Activated CD8-positive, alpha-beta memory T cell treated with anti-CD3 and anti-CD28 coated beads, Interleukin-2, amount 50 U/mL, for 48 hours (primary cell): ENCODE measurements at regions not wholly inside any gene's neighbourhood (a gene's known extent, or its start where the extent isn't known, plus 50 kb on each side); places are given as distances from the start of the nearest gene placed in this dataset.
"Not testable (repeated sequence)": the region's sequence is repeated elsewhere in the genome, so short reads cannot be mapped to it uniquely, and the experiment has no call there.

Experiments used
- DNase-seq: peaks from one replicate; pipeline ENCODE4 v3.0.0-alpha.2; 2020

DNA sequence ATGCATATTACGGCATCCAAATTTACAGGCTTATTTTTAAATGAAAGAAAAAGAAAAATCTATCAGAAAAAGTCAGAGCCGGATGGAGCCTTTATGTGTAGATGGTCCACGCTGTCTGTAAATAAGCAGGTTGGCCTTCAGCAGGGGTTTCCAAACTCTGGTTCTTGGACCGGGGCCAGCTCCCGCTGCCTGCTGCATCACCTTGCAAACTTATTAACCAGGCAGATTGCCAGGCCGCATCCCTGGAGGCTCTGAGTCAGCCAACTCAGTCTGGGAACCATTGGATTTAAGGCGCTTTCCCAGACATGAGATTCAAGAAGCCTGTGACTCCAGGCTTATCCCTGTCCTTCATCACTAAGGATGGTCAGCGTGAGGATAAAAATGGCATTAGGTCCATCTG, 212.4 kb downstream of the OPA1 start:
- no peak for DNase-seq

DNA sequence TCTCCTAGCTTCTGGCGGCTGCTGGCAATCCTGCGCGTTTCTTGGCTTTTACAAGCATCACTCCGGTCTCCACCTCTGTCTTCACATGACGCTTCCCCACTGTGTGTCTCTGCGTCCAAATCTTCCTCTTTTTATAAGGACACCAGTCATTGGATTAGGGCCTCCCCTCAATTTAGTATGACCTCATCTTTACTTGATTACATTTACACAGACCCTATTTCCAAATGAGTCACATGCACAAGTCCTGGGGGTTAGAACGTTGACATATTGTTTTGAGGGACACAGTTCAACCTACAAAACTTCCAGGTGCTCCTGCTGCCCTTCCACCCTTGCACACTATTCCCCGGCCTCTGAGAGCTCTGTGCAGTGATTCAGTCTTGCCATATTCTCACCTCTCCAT, 215.3 kb downstream of the OPA1 start:
- DNase-seq: no peak

DNA sequence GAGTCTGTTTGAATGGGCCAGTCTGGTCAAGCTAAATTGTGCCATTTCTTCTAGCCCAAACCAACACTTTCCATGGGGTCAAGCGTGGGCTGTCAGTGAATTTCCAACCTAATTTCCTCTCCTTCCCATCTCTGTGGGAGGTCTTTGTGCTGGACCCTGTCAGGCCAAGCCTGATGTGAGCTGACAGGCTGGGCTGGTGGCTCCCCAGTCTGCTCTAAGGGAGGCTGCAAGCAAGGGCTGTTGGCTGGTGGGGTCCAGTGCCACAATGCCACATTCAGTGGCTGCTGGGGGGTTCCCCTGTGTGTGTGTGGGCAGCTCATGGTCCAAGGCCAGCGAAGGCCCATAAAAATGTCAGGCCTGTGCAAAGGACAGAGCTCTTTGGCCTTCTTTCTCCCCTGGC, 216.1 kb downstream of the OPA1 start:
- DNase-seq: no peak

DNA sequence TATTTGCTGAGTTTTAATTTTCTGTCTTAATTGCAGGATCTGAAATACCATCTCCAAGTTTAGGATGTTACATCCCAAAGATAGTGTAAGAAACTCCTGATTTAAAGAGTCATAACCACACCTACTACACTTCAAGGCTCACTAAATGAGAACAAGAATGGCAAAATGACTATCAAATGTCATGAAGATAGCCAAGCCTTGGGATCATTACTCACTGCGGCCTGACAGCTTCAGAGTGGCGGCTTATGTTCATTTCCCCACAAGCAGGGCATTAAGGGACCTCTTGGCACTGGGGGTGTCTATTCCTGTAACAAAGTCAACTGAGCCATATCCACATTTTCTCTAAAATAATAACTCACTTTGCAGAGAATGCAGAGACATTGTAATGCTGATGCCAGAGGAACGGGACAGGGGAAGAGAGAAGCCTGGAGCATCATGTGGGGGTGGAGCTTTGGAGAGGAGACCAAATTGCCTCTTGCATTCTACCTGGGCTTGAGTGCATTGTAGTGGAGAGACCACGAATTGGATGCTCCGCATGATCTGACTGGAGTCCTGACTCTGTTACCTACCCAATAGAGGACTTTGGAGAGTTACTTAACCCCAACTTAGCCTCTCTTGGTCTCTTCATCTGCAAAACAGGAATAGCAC, 219.2 kb downstream of the OPA1 start:
- DNase-seq: peak; percentile 6

DNA sequence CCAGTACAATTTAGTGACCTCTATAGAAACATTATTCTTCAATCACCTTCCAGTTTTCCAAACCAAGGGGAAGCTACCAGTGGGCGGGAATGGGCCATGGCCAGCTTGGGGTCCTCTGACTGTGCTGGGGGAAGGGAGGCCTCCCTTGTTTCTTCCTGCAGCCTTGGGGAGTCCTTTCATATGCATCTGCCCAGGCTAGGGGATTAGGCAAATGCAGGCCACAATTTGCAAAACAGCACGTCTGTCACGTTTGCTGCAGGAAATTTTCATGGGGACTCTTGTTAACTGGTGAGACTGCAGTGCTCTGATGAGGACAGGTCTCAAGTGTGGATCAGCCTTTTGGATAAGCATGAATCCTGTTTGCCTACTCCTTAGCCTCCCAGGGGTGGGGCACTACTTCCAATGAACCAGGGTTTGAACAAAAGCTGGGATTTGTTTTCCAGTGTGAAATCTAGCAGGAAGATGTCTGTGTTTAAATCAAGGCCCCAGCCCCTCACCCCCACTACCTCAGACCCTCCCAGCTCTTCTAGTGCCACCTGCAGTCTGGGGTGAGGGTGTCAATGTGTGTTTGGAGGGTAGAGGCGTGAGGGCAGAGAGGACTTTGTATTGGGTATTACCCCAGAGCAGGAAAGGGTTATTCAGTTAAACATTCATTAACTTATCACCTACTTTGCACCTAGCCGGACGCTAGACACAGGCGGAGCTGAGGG, 219.9 kb downstream of the OPA1 start:
- DNase-seq: peak; percentile 4

DNA sequence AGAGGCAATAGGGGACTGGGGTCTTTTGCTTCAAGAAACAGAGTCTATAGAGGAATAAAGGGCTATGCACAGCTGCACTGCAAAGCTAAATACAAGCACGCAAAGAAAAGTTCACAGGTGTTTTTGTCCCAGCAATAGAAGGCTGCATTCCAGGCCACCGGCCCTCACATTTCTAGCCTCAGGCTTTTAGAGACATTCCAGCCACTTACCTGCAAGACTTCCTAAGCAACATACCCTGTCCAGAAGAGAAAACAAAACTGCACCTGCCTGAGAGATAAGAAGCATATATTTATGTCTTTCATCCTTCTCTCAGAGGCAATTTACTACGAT, 220.5 kb downstream of the OPA1 start:
- peak; percentile 26 for DNase-seq

DNA sequence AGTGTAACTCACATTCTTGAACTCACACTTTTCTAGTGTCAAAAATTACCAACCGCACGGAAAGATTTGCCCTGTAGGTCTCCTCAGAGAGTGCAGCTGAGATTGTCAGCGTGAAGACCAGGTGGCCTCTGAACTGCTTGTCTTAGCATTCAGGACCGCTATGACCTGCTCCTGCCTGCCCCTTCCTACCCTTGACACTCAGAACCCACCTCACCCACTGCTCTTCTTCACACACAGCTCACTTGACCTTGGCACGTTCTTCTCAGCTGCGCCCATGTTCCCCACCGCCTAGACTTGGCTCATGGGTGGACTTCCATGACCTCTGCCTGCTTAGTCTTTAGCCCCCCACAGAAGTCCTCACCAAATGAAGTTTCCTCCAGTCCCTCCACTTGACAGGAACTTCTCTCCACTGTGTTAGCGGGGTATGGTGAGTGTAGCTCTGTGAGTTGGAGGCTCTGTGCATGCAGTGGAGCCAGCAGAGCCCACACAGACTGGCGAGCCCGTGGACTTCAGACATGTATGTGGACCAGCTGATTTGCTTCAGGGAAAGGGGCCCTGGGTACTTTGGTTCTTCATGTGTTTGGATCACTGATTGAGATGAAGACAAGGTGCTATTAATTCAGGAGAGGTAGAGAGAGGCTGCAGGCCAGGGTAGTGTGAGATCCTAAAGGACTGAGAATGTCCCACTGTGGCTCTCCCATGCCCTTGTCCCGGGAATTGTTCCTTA, 221.3 kb downstream of the OPA1 start:
- peak; percentile 30 for DNase-seq

DNA sequence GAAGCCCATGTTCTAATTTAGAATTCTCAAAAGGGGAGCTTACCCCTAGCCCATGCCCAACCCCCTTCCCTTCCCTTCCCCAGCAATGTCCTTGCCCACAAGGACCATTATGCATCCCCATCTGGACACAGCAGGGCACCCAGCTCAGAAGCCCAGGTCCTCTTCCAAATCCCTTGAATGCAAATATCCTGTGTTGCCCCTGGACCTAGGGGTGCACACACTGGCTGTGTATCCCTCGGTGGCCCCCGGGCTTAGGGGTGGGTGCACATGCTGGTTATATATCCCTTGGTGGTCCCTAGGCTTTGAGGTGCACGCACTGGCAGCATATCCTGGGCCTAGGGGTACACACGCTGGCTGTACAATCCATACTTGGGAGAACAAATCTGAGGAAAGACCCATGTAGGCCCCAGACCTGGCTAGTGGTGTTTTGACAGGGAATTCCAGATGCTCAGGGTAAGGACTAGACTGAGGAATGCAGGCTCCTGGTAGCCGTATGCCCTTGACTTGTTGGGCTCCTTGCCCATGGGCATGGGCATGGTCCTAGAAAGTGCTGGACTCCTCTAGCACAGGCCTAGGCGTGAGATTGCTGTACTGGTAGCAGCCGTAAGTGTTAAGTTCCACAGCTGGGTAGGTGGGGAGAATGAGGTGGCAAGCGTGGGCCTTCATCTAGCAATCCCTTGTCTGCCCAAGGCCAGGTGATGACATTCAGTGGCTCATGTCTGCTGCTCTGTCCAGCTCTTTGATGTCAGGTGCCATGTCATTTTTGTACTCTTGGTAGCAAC, 222.4 kb downstream of the OPA1 start:
- DNase-seq: no peak

DNA sequence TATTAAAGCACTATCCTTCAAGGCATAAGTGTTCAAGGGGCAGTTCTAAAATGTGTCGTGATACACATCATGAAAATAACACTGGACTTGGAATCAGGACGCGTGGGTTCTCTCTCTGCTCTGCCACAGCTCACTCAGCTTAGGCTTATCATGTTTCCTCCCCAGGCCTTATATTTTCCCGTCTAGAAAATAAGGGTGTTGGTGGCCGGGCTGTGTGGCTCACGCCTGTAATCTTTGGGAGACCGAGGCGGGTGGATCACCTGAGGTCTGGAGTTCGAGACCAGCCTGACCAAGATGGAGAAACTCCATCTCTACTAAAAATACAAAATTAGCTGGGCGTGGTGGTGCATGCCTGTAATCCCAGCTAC, 223.0 kb downstream of the OPA1 start:
- no peak for DNase-seq

DNA sequence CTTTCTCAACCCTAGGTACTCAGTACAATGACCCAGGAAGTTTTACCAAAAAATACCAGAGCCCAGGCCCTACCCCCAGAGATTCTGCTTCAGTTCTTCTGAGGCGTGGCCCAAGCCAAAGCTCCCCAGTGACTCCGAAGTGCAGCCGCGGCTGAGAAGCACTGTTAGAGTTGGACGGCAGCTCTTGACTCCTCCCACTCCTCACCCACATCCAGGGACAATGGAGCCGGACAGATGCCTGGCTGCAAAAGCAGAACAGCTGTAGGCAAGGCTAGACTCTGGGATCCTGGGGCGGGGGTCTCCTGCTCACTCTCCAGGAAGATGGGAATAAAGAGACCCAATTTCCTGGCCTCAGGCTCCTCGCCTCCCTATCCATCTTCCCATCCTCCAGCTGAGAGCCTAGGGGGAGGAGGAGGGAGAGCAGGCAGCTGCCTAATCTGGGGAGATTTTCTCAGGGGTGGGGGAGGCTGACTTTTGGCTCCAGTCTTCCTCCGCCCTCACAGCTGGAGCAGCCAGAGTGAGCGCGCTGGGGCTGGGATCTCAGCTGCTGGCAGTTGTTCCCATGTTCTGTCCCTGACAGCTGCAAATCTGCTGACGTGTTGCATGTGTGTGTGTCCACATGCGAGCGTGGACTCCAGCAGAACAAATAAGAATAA, 223.8 kb downstream of the OPA1 start:
- no peak for DNase-seq

DNA sequence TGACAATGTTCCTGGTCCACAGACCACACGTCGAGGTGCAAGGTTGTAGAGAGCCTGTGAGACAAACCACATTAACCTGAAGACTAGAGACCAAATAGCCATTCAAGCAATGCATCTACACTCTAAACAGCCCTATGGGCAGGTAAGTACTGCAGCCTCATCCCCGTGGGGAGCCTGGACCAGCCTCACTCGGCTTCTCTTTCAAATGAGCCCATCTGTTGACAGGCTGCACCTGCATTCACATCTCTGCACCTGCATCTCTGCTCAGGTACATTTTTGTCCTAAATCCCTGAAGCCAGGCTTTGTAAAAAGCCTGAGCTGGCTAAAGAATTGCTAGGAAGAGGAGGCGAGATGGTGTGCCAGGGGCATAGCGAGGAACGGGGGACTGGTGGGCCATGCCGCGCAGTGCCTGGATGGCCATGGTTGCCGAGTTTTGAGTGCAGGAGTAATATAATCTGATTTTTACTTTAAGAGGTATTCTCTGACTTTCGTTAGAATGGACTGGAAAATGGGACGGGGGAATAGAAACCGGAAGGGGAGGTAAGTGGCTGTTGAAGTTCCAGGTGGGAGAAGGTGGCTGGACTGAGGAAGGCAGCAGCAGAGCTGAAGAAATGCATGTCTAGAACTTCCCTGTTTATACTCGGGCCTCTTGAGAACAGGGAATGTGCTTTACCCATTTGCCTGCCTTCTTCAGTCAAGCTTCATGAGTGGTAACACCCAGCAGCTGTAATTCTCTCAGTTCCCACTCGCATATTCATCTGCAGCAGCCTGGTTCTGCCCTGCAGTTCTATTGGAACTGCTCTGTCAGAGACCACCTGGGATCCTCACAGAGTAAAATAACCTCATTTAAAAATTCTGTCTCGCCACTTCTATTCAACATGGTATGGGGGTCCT, 226.4 kb downstream of the OPA1 start:
- DNase-seq: no peak

DNA sequence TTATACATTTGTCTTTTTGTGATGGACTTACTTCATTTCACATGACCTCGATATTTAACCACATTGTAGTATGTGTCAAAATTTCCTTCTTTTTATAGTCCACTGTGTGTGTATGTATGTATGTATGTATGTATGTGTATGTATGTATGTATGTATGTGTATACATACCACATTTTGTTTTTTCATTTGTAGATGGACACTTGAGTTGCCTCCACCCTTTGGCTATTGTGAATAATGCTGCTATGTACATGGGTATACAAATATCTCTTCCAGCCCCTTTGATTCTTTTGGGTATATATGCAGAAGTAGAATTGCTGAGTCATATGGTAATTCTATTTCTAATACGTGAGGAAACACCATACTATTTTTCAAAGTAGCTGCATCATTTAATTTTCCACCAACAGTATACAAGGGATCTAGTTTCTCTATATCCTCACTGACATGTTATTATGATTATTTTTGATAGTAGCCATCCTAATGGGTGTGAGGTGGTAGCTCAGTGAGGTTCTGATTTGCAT, 228.2 kb downstream of the OPA1 start:
- DNase-seq: no peak

DNA sequence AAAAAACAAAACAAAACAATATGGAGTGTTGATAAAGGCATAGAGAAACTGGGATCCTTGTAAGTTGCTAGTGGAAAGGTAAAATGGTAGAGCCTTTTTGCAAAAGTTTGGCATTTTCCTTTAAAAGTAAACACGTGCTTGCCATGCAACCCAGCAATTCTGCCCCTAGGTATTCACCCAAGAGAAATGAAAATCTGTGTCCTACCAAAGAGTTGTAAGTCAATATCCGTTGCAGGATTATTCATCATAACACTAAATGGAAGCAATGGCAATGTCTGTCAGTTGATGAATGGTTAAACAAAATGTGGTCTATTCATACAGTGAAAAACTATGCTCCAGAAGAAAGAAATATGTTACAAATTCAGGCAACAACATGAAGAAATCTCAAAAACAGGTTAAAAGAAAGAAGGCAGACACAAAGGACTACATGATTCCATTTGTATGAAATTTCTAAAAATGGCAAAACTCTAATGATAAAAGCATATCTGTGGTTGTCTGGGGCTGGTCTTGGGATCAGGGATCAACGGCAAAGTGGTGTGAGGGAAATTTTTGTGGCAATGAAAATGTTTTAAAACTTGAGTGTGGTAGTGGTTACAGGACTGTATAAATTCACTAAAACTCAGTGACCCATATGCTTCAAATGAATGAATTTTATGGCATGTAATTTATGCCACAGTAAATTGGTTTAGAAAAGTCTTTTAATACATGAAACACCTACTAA, 229.6 kb downstream of the OPA1 start:
- DNase-seq: no peak

DNA sequence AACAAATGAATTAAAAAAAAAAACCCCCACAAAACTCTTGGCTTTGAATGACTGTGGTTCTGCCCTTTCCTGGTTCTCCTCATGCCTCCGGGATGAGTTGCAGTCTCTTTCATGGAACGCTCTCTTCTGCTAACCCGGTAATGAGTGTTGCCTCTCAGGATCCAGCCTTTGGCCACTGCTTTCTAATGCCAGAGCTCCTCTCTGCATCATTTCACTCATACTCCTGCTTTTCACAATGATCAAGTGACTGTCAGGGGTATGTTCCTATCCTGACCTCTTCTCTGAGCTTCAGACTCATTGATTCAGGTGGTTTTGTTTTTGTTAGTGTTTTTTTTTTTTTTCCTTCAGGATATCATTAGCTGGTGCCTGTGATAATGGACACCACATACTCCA, 230.2 kb downstream of the OPA1 start:
- not testable (repeated sequence) for DNase-seq

DNA sequence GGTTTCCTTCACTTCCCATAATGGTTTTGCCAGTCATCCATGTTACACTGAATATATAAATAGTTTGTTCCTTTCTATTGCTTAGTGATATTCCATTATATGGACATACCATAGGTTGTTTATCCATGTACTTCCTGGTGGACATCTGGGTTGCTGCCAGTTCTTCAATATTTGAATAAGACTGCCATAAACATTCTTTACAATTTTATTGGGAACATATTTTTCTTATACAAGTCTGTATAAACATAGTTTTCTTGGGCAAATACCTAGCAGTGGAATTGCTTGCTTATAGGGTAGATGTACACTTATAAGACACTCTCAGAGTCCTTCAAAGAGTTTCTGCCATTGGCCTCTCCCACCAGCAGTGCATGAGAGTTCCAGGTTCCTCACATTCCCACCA, 231.4 kb downstream of the OPA1 start:
- no peak for DNase-seq

DNA sequence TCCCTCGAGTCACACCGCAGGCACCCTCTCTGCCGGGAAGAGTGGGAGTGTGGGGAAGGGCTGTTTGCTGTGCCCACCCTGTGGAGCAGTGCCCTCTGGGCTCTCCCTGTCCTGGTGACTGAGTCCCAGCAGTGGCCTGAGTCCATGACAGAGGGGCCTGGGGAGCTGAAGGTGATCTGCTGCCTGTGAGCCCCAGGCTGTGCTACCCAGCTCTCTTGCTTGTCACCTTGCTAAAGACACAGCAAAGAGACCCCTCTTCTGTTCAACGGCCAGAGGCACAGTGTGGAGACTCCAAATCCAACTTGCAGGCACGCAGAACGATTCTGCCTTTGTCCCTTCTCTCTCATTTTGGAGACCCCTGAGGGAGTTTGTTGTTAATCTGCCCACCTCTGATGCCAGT, 232.6 kb downstream of the OPA1 start:
- no peak for DNase-seq

DNA sequence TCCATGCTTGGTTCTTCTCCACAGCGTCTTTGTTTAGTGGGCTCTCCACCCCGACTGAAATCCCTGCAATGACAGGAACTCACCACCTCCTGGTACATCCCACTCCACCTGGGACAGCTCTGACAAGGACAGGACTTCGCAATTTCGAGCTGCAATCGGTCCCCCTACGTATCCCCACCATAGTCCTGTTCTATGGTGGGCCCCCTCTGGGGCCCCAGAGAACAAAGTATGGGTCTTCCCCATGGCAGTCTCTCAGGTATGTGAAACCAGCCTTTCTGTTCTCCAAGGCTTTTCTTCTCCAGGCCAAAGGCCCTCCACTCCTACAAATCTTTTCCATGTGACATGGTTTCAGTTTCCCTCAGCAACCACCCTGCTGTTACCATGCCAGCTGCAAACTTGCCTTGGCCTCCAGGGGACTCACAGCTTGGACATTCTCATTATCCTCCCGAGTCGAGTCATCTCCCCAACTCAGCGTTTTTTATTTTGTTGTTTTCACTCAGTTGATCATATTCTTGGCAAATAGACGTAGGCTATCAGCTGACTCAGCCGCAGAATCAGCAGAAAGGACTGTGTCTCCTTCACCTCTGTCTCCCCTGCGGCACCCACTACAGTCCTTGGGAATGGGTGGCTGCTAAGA, 233.3 kb downstream of the OPA1 start:
- no peak for DNase-seq

DNA sequence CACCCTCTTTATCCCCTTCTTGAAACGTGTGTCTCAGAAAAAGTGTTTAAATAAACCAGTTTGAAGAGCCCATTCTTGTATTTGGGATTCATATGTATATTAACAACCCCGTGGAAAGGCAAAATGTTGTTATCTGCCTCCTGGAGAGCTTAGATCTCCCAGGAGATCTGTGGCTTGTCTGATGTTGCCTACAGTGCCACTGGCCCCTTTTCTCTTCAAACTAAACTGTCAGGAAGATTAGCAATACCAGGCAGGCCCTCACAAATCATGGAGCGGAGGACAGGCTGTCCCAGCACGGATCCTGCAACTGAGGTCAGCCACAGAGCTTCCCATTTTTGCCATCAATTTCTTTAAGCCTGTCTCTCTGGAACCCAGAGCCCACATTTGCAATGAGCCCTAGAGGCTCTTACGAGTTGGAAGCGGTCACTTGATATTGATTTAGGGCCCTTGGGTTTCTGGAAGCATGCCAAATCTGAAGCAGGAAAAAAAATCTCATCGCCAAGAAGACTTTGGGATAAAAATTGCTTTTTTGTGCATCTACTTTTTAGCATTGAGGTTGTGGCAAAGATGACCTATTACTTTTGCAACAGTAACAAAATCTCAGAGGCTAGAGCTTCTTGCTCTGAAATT, 234.1 kb downstream of the OPA1 start:
- no peak for DNase-seq

DNA sequence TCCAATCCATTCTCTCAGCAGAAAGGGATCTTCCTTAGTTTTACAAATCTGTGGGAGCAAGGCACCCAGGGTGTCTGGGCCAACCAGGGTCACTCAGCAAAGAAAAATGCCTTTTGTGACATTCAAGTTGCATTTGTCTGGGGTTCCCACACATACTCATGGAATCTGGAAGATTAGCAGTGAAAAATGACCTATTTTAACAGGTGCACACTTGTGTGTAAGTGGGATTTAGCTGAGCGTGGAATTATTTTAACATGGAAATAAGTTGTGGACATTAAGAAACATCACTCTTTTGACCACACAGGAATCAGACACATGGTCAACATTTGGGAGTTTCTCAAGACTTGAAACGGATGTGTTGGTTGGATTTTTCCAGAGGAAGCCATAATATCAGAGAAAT, 234.9 kb downstream of the OPA1 start:
- DNase-seq: no peak

DNA sequence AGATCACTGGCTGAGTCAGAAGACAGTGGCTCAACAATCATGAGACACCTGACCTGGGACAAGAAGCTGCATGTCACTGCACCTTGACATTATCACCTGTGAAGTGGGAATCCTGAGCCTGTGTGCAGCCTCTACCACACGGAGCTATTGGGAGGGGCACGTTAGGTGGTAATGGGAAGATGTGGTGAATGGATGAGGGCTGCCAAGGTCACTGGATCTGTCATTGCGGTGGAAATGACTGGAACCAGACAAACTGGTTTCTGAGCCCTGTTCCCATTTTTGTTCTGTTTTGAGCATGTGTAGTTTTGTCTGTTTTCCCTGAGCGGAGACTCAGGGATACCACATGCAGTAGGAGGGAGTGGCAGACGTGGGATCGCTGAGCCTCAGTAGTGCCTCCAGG, 235.5 kb downstream of the OPA1 start:
- no peak for DNase-seq
